Cerebellar cortex (tissue), 1 donor: ENCODE measurements at regions not wholly inside any gene's neighbourhood (a gene's known extent, or its start where the extent isn't known, plus 50 kb on each side); places are given as distances from the start of the nearest gene placed in this dataset.
"Not testable (repeated sequence)": the region's sequence is repeated elsewhere in the genome, so short reads cannot be mapped to it uniquely, and the experiment has no call there.

ENCODE experiments used
- DNase-seq: peaks from one replicate; pipeline ENCODE4 v3.0.0-alpha.2; 2015; ENCODE audit warnings: low spot score

- DNase-seq, result no peak
These were observed 1047.5 kb upstream of the SPRY2 start for GRCh38 chr13:81388400-81388799.

GRCh38 chr13:81383444-81383843, 1042.5 kb upstream of the SPRY2 start:
- no peak for DNase-seq

- DNase-seq, result no peak
These were observed 1041.3 kb upstream of the SPRY2 start for GRCh38 chr13:81382246-81382645.

GRCh38 chr13:81381560-81381959, 1040.6 kb upstream of the SPRY2 start:
- no peak for DNase-seq

GRCh38 chr13:81379183-81379582, 1038.3 kb upstream of the SPRY2 start:
- no peak for DNase-seq

GRCh38 chr13:81377921-81378320, 1037.0 kb upstream of the SPRY2 start:
- DNase-seq, result no peak

- DNase-seq, result no peak
These were observed 1034.8 kb upstream of the SPRY2 start for GRCh38 chr13:81375709-81376108.

GRCh38 chr13:81362711-81363110, 1021.8 kb upstream of the SPRY2 start:
- DNase-seq, result not testable (repeated sequence)

- DNase-seq, result no peak
These were observed 1009.1 kb upstream of the SPRY2 start for GRCh38 chr13:81350056-81350455.

GRCh38 chr13:81340118-81341069, 999.5 kb upstream of the SPRY2 start:
- DNase-seq, result not testable (repeated sequence)

GRCh38 chr13:81339666-81340065, 998.7 kb upstream of the SPRY2 start:
- not testable (repeated sequence) for DNase-seq

- no peak for DNase-seq
These were observed 993.6 kb upstream of the SPRY2 start for GRCh38 chr13:81334481-81334880.

GRCh38 chr13:81326913-81327312, 986.0 kb upstream of the SPRY2 start:
- DNase-seq, result no peak

GRCh38 chr13:81320516-81320915, 979.6 kb upstream of the SPRY2 start:
- no peak for DNase-seq

GRCh38 chr13:81319351-81319750, 978.4 kb upstream of the SPRY2 start:
- DNase-seq, result no peak

- DNase-seq, result no peak
These were observed 977.5 kb upstream of the SPRY2 start for GRCh38 chr13:81318231-81319019.

- DNase-seq, result no peak
These were observed 973.5 kb upstream of the SPRY2 start for GRCh38 chr13:81314461-81314860.

GRCh38 chr13:81305928-81306327, 965.0 kb upstream of the SPRY2 start:
- DNase-seq, result no peak

- no peak for DNase-seq
These were observed 963.3 kb upstream of the SPRY2 start for GRCh38 chr13:81304121-81304659.

- DNase-seq, result no peak
These were observed 961.8 kb upstream of the SPRY2 start for GRCh38 chr13:81302677-81303076.

- no peak for DNase-seq
These were observed 961.2 kb upstream of the SPRY2 start for GRCh38 chr13:81302125-81302524.

GRCh38 chr13:81295177-81295576, 954.3 kb upstream of the SPRY2 start:
- DNase-seq, result no peak
